ENCODE measurements at regions not wholly inside any gene's neighbourhood (a gene's known extent, or its start where the extent isn't known, plus 50 kb on each side); places are given as distances from the start of the nearest gene placed in this dataset.

GRCh38 chr21:35164380-35164779, 115.3 kb upstream of the RUNX1 start:
- H3K4me1 ChIP-seq (ENCODE audit: insufficient read depth, low read length, poor library complexity, severe bottlenecking), result no peaks in the 10 kb centered on the region
- BruUV-seq (replicated peaks), result no TSS peak
- no peaks in the 10 kb centered on the region for H3K36me3 ChIP-seq (ENCODE audit: insufficient read depth, low read length)
- H3K27ac ChIP-seq (ENCODE audit: low read depth, low read length, poor library complexity, severe bottlenecking), result no peak overlapping the region
- H4K20me1 ChIP-seq (ENCODE audit: insufficient read depth, low read length), result no peaks in the 10 kb centered on the region
- POLR2A ChIA-PET, result interaction anchor here (1.0 kb wide), 1 partner anchor 188 kb away, joined by 3 read pairs; no protein-coding TSS in a partner anchor
- H3K4me3 ChIP-seq (ENCODE audit: low read depth, low read length, poor library complexity, severe bottlenecking), result no peak overlapping the region
- CTCF ChIA-PET (ENCODE audit: unreplicated experiment), result no interaction called here
- H2AFZ ChIP-seq (ENCODE audit: low read length), result no peak overlapping the region
- no peak for DNase-seq (ENCODE audit: low spot score)
- H3K9me2 ChIP-seq (ENCODE audit: insufficient read depth, low read length), result no peaks in the 10 kb centered on the region
- H3K9me3 ChIP-seq (ENCODE audit: low read length), result peaks cover 6% of the 10 kb centered on the region
- no peaks in the 10 kb centered on the region for H3K79me2 ChIP-seq (ENCODE audit: insufficient read depth, low read depth, low read length)
- intact Hi-C loops (cut with micrococcal nuclease; ENCODE audit: unreplicated experiment), result no loop called here
- H3K4me2 ChIP-seq (ENCODE audit: low read length), result no peak overlapping the region
- no peak for TF ChIP-seq EZH2phosphoT487 (IDR thresholded peaks at IDR 0.05; ENCODE audit: borderline replicate concordance, low read depth, low read length)
- TF ChIP-seq, protein P1, sequence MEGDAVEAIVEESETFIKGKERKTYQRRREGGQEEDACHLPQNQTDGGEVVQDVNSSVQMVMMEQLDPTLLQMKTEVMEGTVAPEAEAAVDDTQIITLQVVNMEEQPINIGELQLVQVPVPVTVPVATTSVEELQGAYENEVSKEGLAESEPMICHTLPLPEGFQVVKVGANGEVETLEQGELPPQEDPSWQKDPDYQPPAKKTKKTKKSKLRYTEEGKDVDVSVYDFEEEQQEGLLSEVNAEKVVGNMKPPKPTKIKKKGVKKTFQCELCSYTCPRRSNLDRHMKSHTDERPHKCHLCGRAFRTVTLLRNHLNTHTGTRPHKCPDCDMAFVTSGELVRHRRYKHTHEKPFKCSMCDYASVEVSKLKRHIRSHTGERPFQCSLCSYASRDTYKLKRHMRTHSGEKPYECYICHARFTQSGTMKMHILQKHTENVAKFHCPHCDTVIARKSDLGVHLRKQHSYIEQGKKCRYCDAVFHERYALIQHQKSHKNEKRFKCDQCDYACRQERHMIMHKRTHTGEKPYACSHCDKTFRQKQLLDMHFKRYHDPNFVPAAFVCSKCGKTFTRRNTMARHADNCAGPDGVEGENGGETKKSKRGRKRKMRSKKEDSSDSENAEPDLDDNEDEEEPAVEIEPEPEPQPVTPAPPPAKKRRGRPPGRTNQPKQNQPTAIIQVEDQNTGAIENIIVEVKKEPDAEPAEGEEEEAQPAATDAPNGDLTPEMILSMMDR (conservative IDR thresholded peaks at IDR 0.05; ENCODE audit: low read length), result no peak

DNA sequence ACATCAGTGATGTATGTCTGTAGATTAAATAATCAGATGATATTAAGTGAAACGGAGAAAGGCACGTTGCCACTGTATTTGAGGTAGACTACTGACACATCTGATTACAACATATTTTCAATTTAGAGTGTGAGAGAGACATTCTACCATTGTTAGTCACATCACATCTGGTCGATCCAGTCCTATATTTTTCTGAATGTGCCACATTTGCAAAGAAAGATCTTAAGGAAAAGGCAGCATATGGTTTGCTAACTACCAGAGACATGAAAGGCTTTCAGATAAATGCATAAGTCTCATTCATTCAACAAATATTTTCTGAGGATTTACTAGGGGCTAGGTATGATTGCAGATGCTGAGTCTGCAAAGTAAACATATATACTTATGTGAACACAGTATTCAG, 114.3 kb upstream of the RUNX1 start:
- BruUV-seq (replicated peaks), result no TSS peak
- no peak overlapping the region for H3K27ac ChIP-seq (ENCODE audit: low read depth, low read length, poor library complexity, severe bottlenecking)
- H3K4me1 ChIP-seq (ENCODE audit: insufficient read depth, low read length, poor library complexity, severe bottlenecking), result no peaks in the 10 kb centered on the region
- no peak overlapping the region for H3K4me3 ChIP-seq (ENCODE audit: low read depth, low read length, poor library complexity, severe bottlenecking)
- DNase-seq (ENCODE audit: low spot score), result no peak
- CTCF ChIA-PET (ENCODE audit: unreplicated experiment), result no interaction called here
- peaks cover 12% of the 10 kb centered on the region for H3K9me3 ChIP-seq (ENCODE audit: low read length)
- intact Hi-C loops (cut with micrococcal nuclease; ENCODE audit: unreplicated experiment), result no loop called here
- no peak overlapping the region for H3K4me2 ChIP-seq (ENCODE audit: low read length)
- H4K20me1 ChIP-seq (ENCODE audit: insufficient read depth, low read length), result no peaks in the 10 kb centered on the region
- TF ChIP-seq, protein P1 (conservative IDR thresholded peaks at IDR 0.05; ENCODE audit: low read length), result no peak
- TF ChIP-seq EZH2phosphoT487 (IDR thresholded peaks at IDR 0.05; ENCODE audit: borderline replicate concordance, low read depth, low read length), result no peak
- no peaks in the 10 kb centered on the region for H3K36me3 ChIP-seq (ENCODE audit: insufficient read depth, low read length)
- no peaks in the 10 kb centered on the region for H3K79me2 ChIP-seq (ENCODE audit: insufficient read depth, low read depth, low read length)
- H3K9me2 ChIP-seq (ENCODE audit: insufficient read depth, low read length), result no peaks in the 10 kb centered on the region
- POLR2A ChIA-PET, result interaction anchor here (1.0 kb wide), 1 partner anchor 187 kb away, joined by 3 read pairs; no protein-coding TSS in a partner anchor
- H2AFZ ChIP-seq (ENCODE audit: low read length), result no peak overlapping the region

GRCh38 chr21:35162831-35163230, 113.7 kb upstream of the RUNX1 start:
- Histone ChIP-seq H3K4me2 (ENCODE audit: low read length) (no peak overlapping the region), H3K27ac (ENCODE audit: low read depth, low read length, poor library complexity, severe bottlenecking) (no peak overlapping the region), H3K9me3 (ENCODE audit: low read length) (peaks cover 17% of the 10 kb centered on the region), H3K4me3 (ENCODE audit: low read depth, low read length, poor library complexity, severe bottlenecking) (no peak overlapping the region), H3K36me3 (ENCODE audit: insufficient read depth, low read length) (no peaks in the 10 kb centered on the region), H3K9me2 (ENCODE audit: insufficient read depth, low read length) (no peaks in the 10 kb centered on the region), H3K79me2 (ENCODE audit: insufficient read depth, low read depth, low read length) (no peaks in the 10 kb centered on the region), H4K20me1 (ENCODE audit: insufficient read depth, low read length) (no peaks in the 10 kb centered on the region), H2AFZ (ENCODE audit: low read length) (no peak overlapping the region), H3K4me1 (ENCODE audit: insufficient read depth, low read length, poor library complexity, severe bottlenecking) (no peaks in the 10 kb centered on the region)
- TF ChIP-seq, protein P1 (conservative IDR thresholded peaks at IDR 0.05; ENCODE audit: low read length), result no peak
- no peak for TF ChIP-seq EZH2phosphoT487 (IDR thresholded peaks at IDR 0.05; ENCODE audit: borderline replicate concordance, low read depth, low read length)
- POLR2A ChIA-PET, result interaction anchor here (1.1 kb wide), 1 partner anchor 25 kb away, joined by 3 read pairs; no protein-coding TSS in a partner anchor
- BruUV-seq (replicated peaks), result no TSS peak
- no peak for DNase-seq (ENCODE audit: low spot score)
- CTCF ChIA-PET (ENCODE audit: unreplicated experiment), result no interaction called here
- intact Hi-C loops (cut with micrococcal nuclease; ENCODE audit: unreplicated experiment), result no loop called here

Data from OCI-LY7 (cell line).